Endothelial cell of hepatic sinusoid (primary cell): ENCODE measurements at regions not wholly inside any gene's neighbourhood (a gene's known extent, or its start where the extent isn't known, plus 50 kb on each side); places are given as distances from the start of the nearest gene placed in this dataset.

Source experiments
- in situ Hi-C: cut with HindIII; loops from 2 replicates; pipeline ENCODE4 v1.10.0; 2017; ENCODE audit warnings: low sequenced_read_pairs

GRCh38 chr12:132439333-132439904 lies 50.5 kb upstream of the FBRSL1 start:
- in situ Hi-C loops: loop anchor here (5.0 to 25.0 kb wide), 2 partner anchors 37 to 173 kb away; partner anchors contain the start of genes LRCOL1 and P2RX2

DNA sequence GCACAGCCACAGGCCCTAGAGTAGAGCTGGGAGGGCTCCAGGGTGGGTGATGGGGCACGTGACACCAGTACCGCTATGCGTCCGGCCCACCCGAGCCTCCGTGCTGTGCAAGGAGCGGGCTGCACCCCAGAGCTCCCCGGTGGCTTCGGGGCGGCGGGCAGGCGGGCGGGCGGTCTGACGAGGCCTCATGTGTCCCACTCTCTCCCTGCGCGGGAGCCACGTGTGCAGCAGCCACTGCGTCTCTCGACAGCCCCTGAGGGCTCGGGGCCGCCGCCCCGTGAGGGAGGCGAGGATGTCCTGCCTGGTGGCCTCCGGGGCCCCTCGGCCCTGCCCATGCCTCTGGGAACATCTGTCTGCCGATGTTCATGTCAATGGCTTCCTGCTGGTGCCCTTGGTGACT lies 51.2 kb upstream of the FBRSL1 start:
- in situ Hi-C loops: loop anchor here (5.0 to 25.0 kb wide), 2 partner anchors 36 to 174 kb away; partner anchors contain the start of genes LRCOL1 and P2RX2

GRCh38 chr12:132437943-132438700 lies 51.8 kb upstream of the FBRSL1 start:
- in situ Hi-C loops: loop anchor here (5.0 to 25.0 kb wide), 2 partner anchors 36 to 174 kb away; partner anchors contain the start of genes LRCOL1 and P2RX2

GRCh38 chr12:132437252-132437932 lies 52.6 kb upstream of the FBRSL1 start:
- in situ Hi-C loops: loop anchor here (5.0 to 25.0 kb wide), 2 partner anchors 35 to 175 kb away; partner anchors contain the start of genes LRCOL1 and P2RX2

- in situ Hi-C loops: loop anchor here (5.0 to 25.0 kb wide), 2 partner anchors 35 to 175 kb away; partner anchors contain the start of genes LRCOL1 and P2RX2
These were observed 53.1 kb upstream of the FBRSL1 start for GRCh38 chr12:132436791-132437251.

DNA sequence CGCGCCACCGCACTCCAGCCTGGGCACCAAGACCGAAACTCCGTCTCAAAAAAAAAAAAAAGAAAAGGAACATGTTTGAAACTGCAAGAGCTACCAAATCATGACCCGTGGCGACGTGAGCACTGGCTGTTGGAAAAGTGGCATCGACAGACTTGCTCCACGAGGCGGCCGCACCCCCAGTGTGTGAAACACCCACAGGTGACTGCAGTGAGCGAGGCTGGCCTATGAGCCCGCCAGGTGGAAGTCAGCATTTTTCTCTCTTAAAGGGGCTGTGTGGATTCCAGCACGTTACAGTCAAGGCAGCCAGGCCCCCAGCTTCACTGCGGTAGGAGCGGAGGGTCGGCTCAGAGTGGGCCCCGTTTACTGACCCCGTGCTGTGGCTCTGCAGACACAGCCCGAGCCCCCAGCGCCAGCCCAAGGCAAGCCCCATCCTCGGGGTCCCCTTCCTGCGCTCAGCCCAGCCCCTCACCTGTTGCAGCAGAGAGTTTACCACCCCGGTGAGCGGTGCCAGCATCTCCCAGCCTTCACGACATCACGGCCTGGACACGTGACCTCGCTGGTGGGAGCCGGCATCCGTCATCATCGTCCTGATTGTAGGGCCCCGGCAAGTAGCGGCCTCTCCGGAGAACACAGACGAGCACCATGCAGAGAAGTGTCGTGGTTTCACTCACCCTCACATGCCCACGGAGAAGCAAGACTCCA lies 54.3 kb upstream of the FBRSL1 start:
- in situ Hi-C loops: loop anchor here (5.0 to 25.0 kb wide), 2 partner anchors 33 to 177 kb away; partner anchors contain the start of genes LRCOL1 and P2RX2

GRCh38 chr12:132433641-132434395 lies 56.1 kb upstream of the FBRSL1 start:
- in situ Hi-C loops: loop anchor here (25.0 kb wide), 1 partner anchor 178 kb away; the partner anchor contains the start of genes LRCOL1 and P2RX2

GRCh38 chr12:132432721-132433577 lies 57.0 kb upstream of the FBRSL1 start:
- in situ Hi-C loops: loop anchor here (25.0 kb wide), 1 partner anchor 179 kb away; the partner anchor contains the start of genes LRCOL1 and P2RX2

- in situ Hi-C loops: loop anchor here (25.0 kb wide), 1 partner anchor 180 kb away; the partner anchor contains the start of genes LRCOL1 and P2RX2
These were observed 57.7 kb upstream of the FBRSL1 start for GRCh38 chr12:132432126-132432705.

GRCh38 chr12:132430838-132431774 lies 58.8 kb upstream of the FBRSL1 start:
- in situ Hi-C loops: loop anchor here (25.0 kb wide), 1 partner anchor 181 kb away; the partner anchor contains the start of genes LRCOL1 and P2RX2

- in situ Hi-C loops: loop anchor here (25.0 kb wide), 1 partner anchor 182 kb away; the partner anchor contains the start of genes LRCOL1 and P2RX2
These were observed 59.9 kb upstream of the FBRSL1 start for GRCh38 chr12:132429946-132430643.

DNA sequence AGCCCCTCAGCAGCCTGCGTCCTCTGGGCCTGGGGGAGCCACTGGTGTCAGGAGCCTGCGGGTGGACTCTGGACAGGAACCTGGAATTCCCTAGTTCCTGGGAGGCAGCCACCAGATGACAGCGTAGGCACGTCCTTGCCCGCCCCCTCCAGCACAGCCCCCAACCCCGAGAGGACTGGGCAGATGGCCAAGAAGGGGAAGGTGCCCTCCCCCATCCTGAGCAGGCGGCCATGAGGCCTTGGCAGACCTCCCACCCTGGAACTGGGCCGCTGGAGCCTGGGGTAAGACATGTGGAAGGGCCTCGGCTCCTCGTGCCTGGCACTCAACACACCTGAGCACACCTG lies 60.4 kb upstream of the FBRSL1 start:
- in situ Hi-C loops: loop anchor here (25.0 kb wide), 1 partner anchor 183 kb away; the partner anchor contains the start of genes LRCOL1 and P2RX2

DNA sequence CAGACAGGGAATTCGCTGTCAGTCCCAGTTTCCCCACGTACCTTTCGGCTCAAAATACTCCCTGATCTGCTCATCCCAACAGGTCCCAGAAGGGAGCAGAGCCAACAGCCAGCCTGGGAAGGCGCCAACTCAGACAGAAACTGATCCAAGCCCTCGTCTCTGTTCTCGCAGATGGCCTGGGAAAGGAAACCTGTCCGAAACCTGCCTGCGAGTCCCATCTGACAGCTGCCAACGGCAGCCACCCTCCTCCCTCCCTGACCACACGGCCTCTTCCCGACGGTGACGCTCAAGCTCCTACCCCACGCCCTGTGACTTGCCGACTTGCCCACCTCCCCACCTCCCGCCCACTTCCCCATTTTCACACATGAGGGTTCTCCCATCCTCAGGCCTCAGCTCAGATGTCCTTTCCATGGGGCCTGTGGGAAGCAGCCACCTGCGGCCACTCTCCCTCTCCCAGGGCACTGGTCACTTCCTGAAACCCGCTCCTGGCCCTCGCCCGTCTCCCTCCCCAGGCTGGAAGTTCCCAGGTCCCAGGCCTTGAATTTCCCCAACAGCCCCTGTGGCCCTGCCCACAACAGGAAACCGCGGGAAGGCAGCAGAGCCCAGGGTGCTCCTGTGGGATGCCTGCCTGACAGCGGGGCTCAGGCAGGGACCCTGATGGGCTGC lies 60.9 kb upstream of the FBRSL1 start:
- in situ Hi-C loops: loop anchor here (25.0 kb wide), 1 partner anchor 183 kb away; the partner anchor contains the start of genes LRCOL1 and P2RX2

DNA sequence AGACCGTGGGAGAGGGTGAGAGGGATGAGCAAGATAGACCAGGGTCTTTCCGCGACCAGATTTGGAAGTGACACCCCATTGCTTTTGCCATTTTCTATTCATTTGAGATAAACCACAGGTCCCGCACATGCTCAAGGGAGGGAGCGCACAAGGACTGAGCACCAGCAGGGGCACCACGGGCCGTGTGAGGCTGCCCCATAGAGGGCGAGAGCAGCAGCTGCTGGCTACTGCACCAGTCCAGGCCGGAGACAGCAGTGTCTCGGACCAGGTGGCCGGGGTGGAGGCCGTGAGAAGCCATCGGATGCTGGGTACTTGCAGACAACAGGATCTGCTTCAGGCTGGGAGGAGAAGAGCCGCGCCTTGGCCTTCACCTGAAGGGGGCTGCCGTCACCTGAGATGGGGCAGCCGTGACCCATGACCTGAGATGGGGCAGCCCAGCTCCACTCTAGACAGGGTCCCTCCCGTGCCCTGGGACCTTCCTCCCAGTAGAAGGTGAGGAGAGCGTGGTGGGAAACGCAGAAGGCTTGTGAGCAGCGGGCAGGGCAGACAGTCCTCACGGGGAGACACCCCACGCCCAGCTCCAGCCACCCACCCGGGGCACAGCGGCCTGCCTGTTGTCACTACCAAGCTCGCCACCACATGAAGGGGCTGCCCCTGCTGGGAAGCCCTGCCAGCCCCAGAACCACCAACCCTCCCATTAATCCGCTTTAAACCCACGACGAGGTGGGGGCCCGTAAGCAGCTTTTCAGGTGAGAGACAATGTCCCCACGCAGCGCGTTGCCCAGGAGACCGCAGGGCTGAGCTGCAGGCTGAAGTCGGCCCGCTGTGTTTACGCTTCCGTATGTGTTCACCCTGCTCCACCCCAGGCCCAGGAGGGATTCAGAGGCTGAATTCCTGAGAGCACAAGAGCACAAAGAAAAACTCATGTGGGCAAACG lies 61.7 kb upstream of the FBRSL1 start:
- in situ Hi-C loops: loop anchor here (25.0 kb wide), 1 partner anchor 184 kb away; the partner anchor contains the start of genes LRCOL1 and P2RX2
